GM12865 (cell line): ENCODE measurements at regions not wholly inside any gene's neighbourhood (a gene's known extent, or its start where the extent isn't known, plus 50 kb on each side); places are given as distances from the start of the nearest gene placed in this dataset.
A peak's percentile ranks its signal among the peaks of the same experiment; 100 is the strongest.

Source experiments
- DNase-seq: peaks from one replicate; pipeline ENCODE4 v3.0.0; 2010; ENCODE audit warnings: low read depth
- H3K4me3 ChIP-seq: 2 replicates; pipeline ENCODE4 v1.5.1; 2011; ENCODE audit warnings: mild to moderate bottlenecking, low read depth, low read length, control low read depth
- TF ChIP-seq, protein P1 (sequence below): IDR thresholded peaks from 2 replicates; pipeline ENCODE4 v1.5.1; 2011; ENCODE audit warnings: low read length, control low read depth, low read depth, inconsistent platforms; ENCODE audit not compliant: insufficient read depth; ENCODE audit errors: missing control alignments

DNA sequence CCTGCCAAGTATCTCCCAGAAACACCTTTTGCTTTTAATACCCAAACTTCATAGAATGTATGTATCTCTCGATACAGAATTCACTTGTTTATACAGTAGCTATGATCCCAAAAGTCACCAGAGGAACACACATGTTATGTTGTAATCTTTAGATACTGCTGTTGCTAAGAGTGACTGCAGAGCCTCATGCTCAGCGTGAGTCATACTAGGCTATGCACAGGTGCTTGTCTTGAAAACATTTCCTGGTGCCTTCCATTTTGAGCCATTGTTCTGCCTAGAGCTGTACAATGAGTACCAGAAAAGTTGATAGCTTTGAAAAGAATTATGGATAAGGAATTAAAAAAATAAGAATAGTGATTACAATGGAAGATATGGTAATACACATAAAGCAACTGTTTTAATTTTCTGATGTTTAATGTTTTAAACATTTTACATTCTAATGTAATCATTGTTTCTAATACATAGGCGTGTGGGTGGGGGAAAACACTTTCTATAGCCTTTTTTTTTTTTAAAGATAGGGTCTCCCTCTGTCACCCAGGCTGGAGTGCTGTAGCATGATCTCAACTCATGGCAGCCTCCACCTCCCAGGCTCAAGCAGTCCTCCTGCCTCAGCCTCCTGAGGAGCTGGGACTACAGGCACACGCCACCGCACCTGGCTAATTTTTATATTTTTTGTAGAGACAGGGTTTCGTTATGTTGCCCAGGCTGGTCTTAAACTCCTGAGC is 79.4 kb downstream of the CD24 start:
- TF ChIP-seq, protein P1, sequence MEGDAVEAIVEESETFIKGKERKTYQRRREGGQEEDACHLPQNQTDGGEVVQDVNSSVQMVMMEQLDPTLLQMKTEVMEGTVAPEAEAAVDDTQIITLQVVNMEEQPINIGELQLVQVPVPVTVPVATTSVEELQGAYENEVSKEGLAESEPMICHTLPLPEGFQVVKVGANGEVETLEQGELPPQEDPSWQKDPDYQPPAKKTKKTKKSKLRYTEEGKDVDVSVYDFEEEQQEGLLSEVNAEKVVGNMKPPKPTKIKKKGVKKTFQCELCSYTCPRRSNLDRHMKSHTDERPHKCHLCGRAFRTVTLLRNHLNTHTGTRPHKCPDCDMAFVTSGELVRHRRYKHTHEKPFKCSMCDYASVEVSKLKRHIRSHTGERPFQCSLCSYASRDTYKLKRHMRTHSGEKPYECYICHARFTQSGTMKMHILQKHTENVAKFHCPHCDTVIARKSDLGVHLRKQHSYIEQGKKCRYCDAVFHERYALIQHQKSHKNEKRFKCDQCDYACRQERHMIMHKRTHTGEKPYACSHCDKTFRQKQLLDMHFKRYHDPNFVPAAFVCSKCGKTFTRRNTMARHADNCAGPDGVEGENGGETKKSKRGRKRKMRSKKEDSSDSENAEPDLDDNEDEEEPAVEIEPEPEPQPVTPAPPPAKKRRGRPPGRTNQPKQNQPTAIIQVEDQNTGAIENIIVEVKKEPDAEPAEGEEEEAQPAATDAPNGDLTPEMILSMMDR = no peak
- H3K4me3 ChIP-seq = no peak overlapping the region
- DNase-seq = peak; percentile 15

DNA sequence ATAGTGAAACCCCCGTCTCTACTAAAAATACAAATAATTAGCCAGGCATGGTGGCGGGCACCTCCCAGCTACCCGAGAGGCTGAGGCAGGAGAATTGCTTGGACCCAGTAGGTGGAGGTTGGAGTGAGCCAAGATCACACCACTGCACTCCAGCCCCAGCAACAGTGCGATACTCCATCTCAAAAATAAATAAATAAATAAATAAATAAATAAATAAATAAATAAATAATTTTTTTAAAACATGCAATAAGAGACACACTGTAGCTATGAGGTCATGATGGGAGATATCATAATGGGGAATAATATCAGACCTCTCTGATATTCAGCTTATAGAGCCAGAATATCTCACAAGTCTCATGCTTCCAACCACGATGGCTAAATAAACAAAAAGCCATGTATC is 82.3 kb downstream of the CD24 start:
- TF ChIP-seq, protein P1 = no peak
- no peak for DNase-seq
- H3K4me3 ChIP-seq = no peak overlapping the region

DNA sequence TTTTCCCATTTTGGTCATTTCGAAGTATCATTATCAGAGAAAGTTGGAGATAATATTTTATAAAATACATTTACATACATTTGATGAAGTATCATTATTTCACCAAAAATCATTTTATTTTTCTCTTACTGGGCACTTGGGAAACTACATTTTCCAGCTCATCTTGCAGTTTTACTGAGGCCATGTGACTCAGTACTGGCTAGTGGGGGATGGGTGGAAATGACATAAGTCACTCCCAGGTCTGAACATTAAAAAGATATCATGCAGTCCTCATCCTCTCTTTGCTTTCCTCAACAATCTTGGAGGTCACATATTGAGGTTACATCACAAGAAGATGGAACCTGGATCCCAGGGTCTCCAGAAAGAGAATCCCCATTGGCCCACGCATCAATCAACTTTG is 84.1 kb downstream of the CD24 start:
- H3K4me3 ChIP-seq = no peak overlapping the region
- TF ChIP-seq, protein P1 = no peak
- no peak for DNase-seq

DNA sequence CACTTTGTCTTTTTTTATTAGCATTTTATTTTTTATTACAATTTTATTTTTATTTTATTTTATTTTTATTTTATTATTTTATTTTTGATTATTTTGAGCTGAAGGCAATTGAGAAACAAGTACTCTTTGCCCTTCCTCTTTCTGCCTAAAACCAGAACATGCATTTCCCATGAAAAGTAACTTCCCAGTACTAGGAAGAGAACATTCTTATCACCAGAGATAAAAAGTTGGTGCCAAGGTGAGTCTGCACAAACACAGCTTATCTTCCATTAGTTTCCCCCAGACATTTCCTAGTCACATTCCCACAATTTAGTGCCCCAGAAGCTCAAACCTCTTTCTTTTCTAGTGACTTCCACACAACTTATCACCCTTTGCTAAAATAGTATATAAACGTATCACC is 84.8 kb downstream of the CD24 start:
- H3K4me3 ChIP-seq = no peak overlapping the region
- TF ChIP-seq, protein P1 = no peak
- DNase-seq = no peak

DNA sequence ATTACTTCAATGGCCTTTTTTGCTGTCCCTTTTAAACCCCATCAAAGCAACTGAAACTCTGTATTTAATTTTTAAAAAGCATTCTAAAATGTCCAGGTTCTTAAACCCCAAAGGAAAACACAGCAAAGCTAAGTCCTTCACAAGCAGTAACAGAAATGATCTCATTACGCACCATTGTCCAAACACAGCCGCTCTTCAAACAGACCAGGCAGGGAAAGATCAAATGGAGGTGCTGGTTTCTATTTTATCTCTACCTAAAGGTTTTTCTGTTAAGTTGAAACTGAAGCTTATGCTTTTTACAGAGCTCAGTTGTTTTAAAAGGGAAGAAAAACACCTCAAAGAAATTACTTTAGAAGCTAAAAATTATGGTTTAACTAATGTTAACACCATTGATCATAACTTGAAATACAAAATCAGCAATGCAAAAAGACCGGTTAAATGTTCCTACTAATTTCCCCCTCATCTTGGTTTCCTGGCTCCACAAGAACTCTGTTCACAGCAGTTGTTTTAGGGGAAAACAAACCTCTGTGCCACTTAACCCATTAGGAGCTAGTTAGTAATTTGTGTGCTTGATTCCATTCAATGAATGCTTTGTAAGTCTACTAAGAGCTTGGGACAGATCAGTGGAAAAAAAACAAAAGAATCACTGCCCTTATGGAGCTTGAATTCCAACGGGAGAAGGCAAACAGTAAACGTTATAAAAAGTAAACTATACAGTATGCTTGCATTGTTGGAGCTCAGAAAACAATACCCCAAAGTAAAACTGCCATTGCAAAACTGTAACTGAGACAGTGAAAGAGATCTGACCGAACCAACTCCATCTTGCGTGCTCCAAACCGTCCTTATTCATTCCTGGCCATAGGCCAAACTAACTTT is 87.4 kb downstream of the CD24 start:
- H3K4me3 ChIP-seq = no peak overlapping the region
- TF ChIP-seq, protein P1 = no peak
- DNase-seq = no peak

GRCh38 chr6:106886081-106886843 is 88.3 kb downstream of the CD24 start:
- TF ChIP-seq, protein P1 = no peak
- H3K4me3 ChIP-seq = no peak overlapping the region
- DNase-seq = no peak
